NCI-H2107 treated with DMSO at 0.1 percent for 48 hours (cell line): ENCODE measurements at regions not wholly inside any gene's neighbourhood (a gene's known extent, or its start where the extent isn't known, plus 50 kb on each side); places are given as distances from the start of the nearest gene placed in this dataset.
"Not testable (repeated sequence)": the region's sequence is repeated elsewhere in the genome, so short reads cannot be mapped to it uniquely, and the experiment has no call there.

Experiments used
- DNase-seq: peaks from one replicate; lab custom pipeline; 2025; ENCODE audit not compliant: unreplicated experiment; lab: John Stamatoyannopoulos, UW

DNA sequence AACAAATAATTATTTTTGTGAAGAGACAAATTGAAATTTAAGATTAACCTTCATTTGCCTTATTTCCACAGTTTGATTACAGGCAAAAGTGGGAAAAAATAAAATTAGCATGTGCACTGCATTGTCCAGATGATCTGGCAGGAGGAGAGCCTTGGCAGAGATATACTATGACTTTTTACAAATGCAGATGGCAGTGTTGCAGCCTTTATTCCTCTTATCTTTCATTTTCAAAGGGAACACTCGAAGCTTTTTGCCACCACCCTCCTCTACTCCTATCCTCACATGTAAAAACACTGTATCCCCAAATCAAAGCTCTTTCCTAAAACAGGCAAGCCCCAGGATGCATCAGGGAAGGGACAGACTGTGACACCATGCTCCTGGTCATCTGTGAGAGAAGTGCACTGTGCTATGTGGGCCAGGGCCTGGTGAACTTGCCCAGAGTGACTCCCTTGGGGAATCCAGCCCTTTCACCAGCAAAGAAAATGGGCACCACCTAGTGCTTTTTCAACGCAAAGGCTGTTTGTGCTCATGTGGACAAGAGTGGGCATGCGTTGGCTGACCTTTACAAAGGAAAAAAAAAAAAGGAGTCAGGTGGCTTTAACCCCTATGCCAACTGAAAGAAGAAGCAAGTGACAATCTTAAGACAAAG is 74.7 kb upstream of the ETAA1 start:
- DNase-seq = peak; percentile 2

DNA sequence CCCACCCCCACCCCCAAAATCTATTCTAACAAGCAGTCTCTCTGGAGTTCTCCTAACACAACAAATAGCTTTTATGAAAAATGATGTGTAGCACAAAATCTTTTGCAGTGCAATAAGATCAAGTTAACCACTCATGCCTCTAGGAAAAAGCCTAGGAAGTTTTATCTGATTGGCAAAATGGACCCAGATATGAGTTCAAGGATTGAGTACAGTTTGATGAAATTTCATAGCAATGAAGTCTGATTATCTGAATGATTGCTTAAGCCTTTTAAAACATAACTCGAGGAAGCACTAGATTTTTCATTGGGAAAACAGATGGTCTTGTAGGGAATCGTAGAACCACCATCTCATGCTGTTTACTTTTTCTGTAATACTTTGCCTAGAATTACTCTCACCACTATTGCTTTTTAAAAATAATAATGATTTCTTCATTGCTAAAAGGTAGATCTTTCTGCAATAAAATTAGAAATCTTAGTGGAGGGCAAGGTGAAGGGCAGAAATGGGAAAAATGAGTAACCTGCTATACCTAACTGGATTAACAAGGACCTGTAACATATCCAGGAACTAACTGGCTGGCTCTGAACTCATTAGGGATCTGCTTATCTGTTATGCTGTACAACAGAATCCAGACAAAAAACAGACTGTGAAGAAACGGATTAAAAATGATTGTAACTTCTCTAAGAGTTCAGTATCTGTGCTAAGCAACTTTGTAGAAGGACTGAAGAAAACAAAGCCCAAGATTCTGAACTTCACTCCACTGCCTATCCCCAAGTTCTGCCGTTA is 73.7 kb upstream of the ETAA1 start:
- DNase-seq = no peak

DNA sequence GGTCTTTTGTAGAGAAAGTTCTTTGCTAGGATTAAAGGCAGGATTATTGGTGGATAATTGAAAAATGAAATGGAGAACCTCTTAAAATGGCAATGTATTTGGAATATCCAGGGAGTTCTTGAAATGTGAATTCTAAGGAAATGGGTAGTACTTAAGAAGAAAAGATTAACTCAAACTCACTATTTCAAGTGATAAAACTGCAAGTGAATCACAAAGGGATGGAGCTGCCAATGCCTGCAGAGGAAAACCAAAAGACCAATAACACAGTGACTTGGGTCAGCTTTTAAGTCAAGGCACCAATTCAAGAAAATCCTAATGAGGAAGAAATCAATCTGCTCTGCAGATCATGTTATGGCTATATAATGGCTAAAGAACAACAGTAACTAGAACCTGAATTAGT is 67.6 kb upstream of the ETAA1 start:
- DNase-seq = no peak

- no peak for DNase-seq
These were observed 67.2 kb upstream of the ETAA1 start for GRCh38 chr2:67329951-67330350.

DNA sequence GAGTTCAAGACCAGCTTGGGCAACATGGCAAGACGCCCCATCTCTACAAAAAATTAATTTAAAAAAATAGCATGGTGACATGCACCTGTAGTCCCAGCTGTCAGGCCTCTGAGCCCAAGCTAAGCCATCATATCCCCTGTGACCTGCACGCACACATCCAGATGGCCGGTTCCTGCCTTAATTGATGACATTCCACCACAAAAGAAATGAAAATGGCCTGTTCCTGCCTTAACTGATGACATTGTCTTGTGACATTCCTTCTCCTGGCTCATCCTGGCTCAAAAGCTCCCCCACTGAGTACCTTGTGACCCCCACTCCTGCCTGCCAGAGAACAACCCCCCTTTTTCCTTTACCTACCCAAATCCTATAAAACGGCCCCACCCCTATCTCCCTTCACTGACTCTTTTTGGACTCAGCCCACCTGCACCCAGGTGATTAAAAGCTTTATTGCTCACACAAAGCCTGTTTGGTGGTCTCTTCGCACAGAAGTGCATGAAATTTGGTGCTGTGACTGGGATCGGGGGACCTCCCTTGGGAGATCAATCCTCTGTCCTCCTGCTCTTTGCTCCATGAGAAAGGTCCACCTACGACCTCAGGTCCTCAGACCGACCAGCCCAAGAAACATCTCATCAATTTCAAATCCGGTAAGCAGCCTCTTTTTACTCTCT is 65.6 kb upstream of the ETAA1 start:
- DNase-seq = not testable (repeated sequence)

GRCh38 chr2:67337903-67338302 is 59.2 kb upstream of the ETAA1 start:
- no peak for DNase-seq

DNA sequence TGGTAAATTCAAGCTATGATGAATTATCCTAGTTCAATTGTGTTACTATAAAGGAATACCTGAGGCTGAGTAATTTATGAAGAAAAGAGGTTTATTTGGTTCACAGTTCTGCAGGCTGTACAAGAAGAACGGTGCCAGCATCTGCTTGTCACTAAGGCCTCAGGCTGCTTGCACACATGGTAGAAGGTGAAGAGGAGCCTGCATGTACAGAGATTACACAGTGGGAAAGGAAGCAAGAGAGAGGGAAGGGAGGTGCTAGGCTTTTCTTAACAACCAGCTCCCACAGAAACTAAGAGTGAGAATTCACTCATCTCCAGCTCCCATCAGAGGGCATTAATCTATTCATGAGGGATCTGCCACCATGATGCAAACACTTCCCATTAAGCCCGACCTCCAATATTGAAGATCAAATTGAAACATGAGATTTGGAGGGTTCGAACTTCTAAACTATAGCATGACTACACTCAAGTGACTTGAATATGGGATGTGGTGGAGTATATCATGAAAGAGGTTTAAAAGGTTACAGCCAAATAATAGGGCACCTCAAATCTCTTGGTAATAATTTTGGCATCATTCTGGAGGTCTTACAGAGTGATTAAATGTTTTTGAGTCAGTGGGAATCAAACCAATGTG is 58.4 kb upstream of the ETAA1 start:
- DNase-seq = no peak

GRCh38 chr2:67339234-67339885 is 57.8 kb upstream of the ETAA1 start:
- no peak for DNase-seq

DNA sequence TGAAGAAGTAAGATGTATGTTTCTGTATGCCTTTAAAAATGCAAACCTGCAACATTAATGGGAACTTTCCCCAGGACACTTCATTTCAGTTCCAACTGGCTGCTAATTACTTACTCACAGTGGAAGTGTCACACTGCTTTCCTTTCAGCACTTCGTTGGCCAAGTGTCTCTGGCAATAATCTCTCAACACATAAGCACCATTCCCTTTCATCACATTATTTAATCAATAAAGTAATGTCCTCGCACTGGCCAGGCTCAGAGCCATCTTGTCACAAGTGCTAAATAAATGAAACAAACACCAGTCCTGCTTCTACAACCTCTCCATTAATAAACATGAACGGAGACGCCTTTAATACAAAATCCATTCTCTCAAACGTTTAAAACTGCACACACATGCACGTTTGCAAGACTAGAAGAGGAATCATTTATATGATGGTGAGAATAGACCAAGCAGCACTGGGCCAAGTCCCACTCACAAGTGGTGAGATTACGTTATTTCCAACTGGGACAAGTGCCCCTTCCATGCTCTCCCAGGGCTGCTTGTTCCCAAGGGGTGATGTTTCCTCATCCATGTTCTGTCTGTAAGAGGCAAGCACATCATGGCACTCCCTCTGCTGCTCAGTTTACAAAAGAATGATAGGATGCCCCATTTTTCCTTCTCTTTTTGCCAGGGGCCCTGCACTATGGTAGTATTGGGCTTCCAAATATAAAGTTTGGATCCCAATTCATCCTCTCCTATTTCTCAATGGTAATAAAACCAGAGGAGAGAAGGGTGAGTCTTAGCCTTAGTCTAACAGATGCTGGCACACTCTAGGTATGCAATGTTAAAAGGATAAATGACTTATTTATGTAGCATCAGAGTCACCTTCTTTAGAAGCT is 56.8 kb upstream of the ETAA1 start:
- no peak for DNase-seq

GRCh38 chr2:67341012-67341318 is 56.2 kb upstream of the ETAA1 start:
- no peak for DNase-seq

DNA sequence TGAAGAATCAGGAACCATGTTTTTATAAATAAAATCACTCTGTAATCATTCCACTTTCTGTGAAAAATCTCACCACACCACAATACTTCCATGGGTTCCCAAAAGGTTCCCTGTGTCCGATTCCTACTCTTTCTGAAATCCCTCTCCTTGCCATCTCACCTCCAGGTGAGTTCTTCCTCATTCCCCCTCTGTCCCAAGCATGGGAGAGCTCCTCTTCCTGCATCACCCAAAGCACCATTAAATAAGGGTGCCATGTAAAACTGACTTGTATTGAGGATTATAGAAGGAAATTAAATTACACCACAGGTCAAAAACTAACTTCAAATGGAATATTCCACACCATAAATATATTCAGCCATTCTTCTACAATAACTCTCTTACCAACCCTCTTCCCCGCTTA is 55.8 kb upstream of the ETAA1 start:
- no peak for DNase-seq

GRCh38 chr2:67342394-67342793 is 54.7 kb upstream of the ETAA1 start:
- DNase-seq = no peak

- no peak for DNase-seq
These were observed 50.3 kb upstream of the ETAA1 start for GRCh38 chr2:67346718-67347407.
